SK-N-SH treated with all-trans-retinoic acid at 6 μM for 48 hours (cell line): ENCODE measurements at regions not wholly inside any gene's neighbourhood (a gene's known extent, or its start where the extent isn't known, plus 50 kb on each side); places are given as distances from the start of the nearest gene placed in this dataset.

ENCODE experiments used
- ARNTL ChIP-seq: fragments of 450-650 bp; formaldehyde crosslinking; IDR thresholded peaks from 2 replicates; pipeline ENCODE4 v1.5.0; 2020; ENCODE audit warnings: low read depth, mild to moderate bottlenecking, moderate library complexity, borderline replicate concordance
- ESRRG ChIP-seq: fragments of 250-450 bp; sonication (Bioruptor Pico); IDR thresholded peaks from 2 replicates; pipeline ENCODE4 v1.6.1; 2021; ENCODE audit warnings: mild to moderate bottlenecking
- ZC3H10 ChIP-seq: fragments of 250-450 bp; sonication (Bioruptor Pico); IDR thresholded peaks from 2 replicates; pipeline ENCODE4 v1.5.1; 2021; ENCODE audit warnings: mild to moderate bottlenecking, moderate library complexity
- ZFP3 ChIP-seq: fragments of 250-450 bp; sonication (Bioruptor Pico); IDR thresholded peaks from 2 replicates; pipeline ENCODE4 v1.5.0; 2020; ENCODE audit warnings: mild to moderate bottlenecking, moderate library complexity

DNA sequence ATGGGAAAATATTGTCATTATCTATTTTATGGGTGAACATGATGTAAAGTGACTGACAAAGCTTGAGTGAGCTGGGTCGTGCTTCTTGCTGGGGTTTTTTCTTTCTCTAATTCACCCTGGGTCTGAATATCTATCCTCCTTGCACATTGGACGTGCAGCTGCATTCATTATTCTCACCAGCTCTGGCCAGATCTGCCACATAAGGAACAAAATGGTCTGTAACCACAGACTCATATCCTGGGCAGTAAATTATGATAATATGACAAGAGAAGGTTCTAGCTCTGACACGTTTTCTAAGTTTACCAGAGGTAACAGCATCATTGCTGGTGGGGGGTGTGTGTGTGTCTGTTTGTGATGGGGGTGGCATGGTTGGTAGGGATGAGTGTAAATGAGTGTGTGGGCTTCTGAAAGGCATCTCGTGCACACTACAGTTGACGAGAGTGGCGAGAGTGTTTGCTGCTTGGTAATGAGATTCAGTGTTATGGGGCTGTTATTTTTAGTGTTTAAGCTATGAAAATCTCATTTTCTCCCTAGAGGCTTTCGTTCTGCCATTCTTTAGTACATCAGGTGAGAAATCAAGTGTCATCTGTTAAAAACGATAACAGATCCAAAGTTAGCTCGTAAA lies 418.4 kb downstream of the PDCD6IP start:
- TF ChIP-seq ARNTL (no peak), ZFP3 (no peak), ESRRG (CRISPR knock-in tag) (no peak), ZC3H10 (CRISPR knock-in tag) (no peak)
